ENCODE measurements at regions not wholly inside any gene's neighbourhood (a gene's known extent, or its start where the extent isn't known, plus 50 kb on each side); places are given as distances from the start of the nearest gene placed in this dataset.
"Not testable (repeated sequence)": the region's sequence is repeated elsewhere in the genome, so short reads cannot be mapped to it uniquely, and the experiment has no call there.

GRCh38 chr14:48285217-48285616, 609.8 kb upstream of the MDGA2 start:
- WGBS (ENCODE audit: insufficient coverage), result 67% methylated on average over 2 of the region's 11 CpGs
- H3K36me3 Mint-ChIP-seq; H3K4me1 ChIP-seq (ENCODE audit: control insufficient read depth in 1 of 2, extremely low read depth in 1 of 2, insufficient read depth in 2 of 2, low read length in 2 of 2); H3K27me3 Mint-ChIP-seq; H3K27ac ChIP-seq (ENCODE audit: low read length); H3K4me3 ChIP-seq (ENCODE audit: control insufficient read depth in 1 of 2, extremely low read depth in 1 of 2, low read length in 1 of 2); H3K36me3 ChIP-seq (ENCODE audit: control insufficient read depth in 2 of 2, extremely low read depth in 1 of 2, insufficient read depth in 1 of 2, low read length in 1 of 2); ATAC-seq (replicated peaks in 1 of 4); H3K27ac Mint-ChIP-seq; POLR2A ChIA-PET; H3K4me3 Mint-ChIP-seq; H3K9me3 ChIP-seq; DNase-seq; H3K27me3 ChIP-seq (replicated peaks in 1 of 2; ENCODE audit: control insufficient read depth in 2 of 2, extremely low read depth in 1 of 2, insufficient read depth in 2 of 2, low read length in 1 of 2); CTCF ChIA-PET; H3K4me1 Mint-ChIP-seq: not testable (repeated sequence)
- H3K9me3 Mint-ChIP-seq, result peaks cover 4 to 21% (median 4%) of the 10 kb centered on the region in 3 donors

- POLR2A ChIA-PET, result interaction anchor here in 1 of 2 donors (0.6 kb wide), 1 partner anchor 13 kb away, joined by 3 read pairs; no protein-coding TSS in a partner anchor
- Mint-ChIP-seq H3K27me3 (no peaks in the 10 kb centered on the region), H3K36me3 (no peaks in the 10 kb centered on the region), H3K27ac (no peak overlapping the region), H3K9me3 (peaks cover 0 to 17% (median 15%) of the 10 kb centered on the region in 3 donors), H3K4me1 (no peaks in the 10 kb centered on the region), H3K4me3 (no peak overlapping the region)
- DNase-seq, result no peak
- ATAC-seq (replicated peaks in 1 of 4), result no peak
- Histone ChIP-seq H3K36me3 (ENCODE audit: control insufficient read depth in 2 of 2, extremely low read depth in 1 of 2, insufficient read depth in 1 of 2, low read length in 1 of 2) (no peaks in the 10 kb centered on the region), H3K27ac (ENCODE audit: low read length) (no peak overlapping the region), H3K4me3 (ENCODE audit: control insufficient read depth in 1 of 2, extremely low read depth in 1 of 2, low read length in 1 of 2) (no peak overlapping the region), H3K4me1 (ENCODE audit: control insufficient read depth in 1 of 2, extremely low read depth in 1 of 2, insufficient read depth in 2 of 2, low read length in 2 of 2) (no peaks in the 10 kb centered on the region), H3K27me3 (replicated peaks in 1 of 2; ENCODE audit: control insufficient read depth in 2 of 2, extremely low read depth in 1 of 2, insufficient read depth in 2 of 2, low read length in 1 of 2) (no peaks in the 10 kb centered on the region), H3K9me3 (no peaks in the 10 kb centered on the region)
- CTCF ChIA-PET, result no interaction called here
Observed at GRCh38 chr14:48275301-48275700, 599.9 kb upstream of the MDGA2 start.

- Histone ChIP-seq H3K4me1 (ENCODE audit: control insufficient read depth in 1 of 2, extremely low read depth in 1 of 2, insufficient read depth in 2 of 2, low read length in 2 of 2) (no peaks in the 10 kb centered on the region), H3K4me3 (ENCODE audit: control insufficient read depth in 1 of 2, extremely low read depth in 1 of 2, low read length in 1 of 2) (no peak overlapping the region), H3K36me3 (ENCODE audit: control insufficient read depth in 2 of 2, extremely low read depth in 1 of 2, insufficient read depth in 1 of 2, low read length in 1 of 2) (no peaks in the 10 kb centered on the region), H3K9me3 (no peaks in the 10 kb centered on the region), H3K27me3 (replicated peaks in 1 of 2; ENCODE audit: control insufficient read depth in 2 of 2, extremely low read depth in 1 of 2, insufficient read depth in 2 of 2, low read length in 1 of 2) (no peaks in the 10 kb centered on the region), H3K27ac (ENCODE audit: low read length) (no peak overlapping the region)
- POLR2A ChIA-PET, result no interaction called here
- WGBS (ENCODE audit: insufficient coverage), result 100% methylated on average over 2 of the region's 3 CpGs
- peaks cover 0 to 19% (median 15%) of the 10 kb centered on the region in 3 donors for H3K9me3 Mint-ChIP-seq
- no peak overlapping the region for H3K4me3 Mint-ChIP-seq
- no peaks in the 10 kb centered on the region for H3K36me3 Mint-ChIP-seq
- CTCF ChIA-PET, result no interaction called here
- DNase-seq (no peak), ATAC-seq (replicated peaks in 1 of 4) (no peak)
- H3K27ac Mint-ChIP-seq, result no peak overlapping the region
- H3K27me3 Mint-ChIP-seq, result no peaks in the 10 kb centered on the region
- no peaks in the 10 kb centered on the region for H3K4me1 Mint-ChIP-seq
Observed at GRCh38 chr14:48274826-48275225, 599.4 kb upstream of the MDGA2 start.

GRCh38 chr14:48267926-48268325, 592.5 kb upstream of the MDGA2 start:
- H3K4me3 Mint-ChIP-seq; H3K9me3 ChIP-seq; ATAC-seq (replicated peaks in 1 of 4); POLR2A ChIA-PET; H3K27ac Mint-ChIP-seq; CTCF ChIA-PET; H3K4me1 ChIP-seq (ENCODE audit: control insufficient read depth in 1 of 2, extremely low read depth in 1 of 2, insufficient read depth in 2 of 2, low read length in 2 of 2); H3K27ac ChIP-seq (ENCODE audit: low read length); H3K36me3 ChIP-seq (ENCODE audit: control insufficient read depth in 2 of 2, extremely low read depth in 1 of 2, insufficient read depth in 1 of 2, low read length in 1 of 2); H3K9me3 Mint-ChIP-seq; H3K4me1 Mint-ChIP-seq; H3K36me3 Mint-ChIP-seq; H3K27me3 Mint-ChIP-seq; H3K27me3 ChIP-seq (replicated peaks in 1 of 2; ENCODE audit: control insufficient read depth in 2 of 2, extremely low read depth in 1 of 2, insufficient read depth in 2 of 2, low read length in 1 of 2); DNase-seq; H3K4me3 ChIP-seq (ENCODE audit: control insufficient read depth in 1 of 2, extremely low read depth in 1 of 2, low read length in 1 of 2): not testable (repeated sequence)
- 96% methylated on average over 4 of the region's 4 CpGs for WGBS (ENCODE audit: insufficient coverage)

- H3K4me3 Mint-ChIP-seq; H3K36me3 ChIP-seq (ENCODE audit: control insufficient read depth in 2 of 2, extremely low read depth in 1 of 2, insufficient read depth in 1 of 2, low read length in 1 of 2); H3K4me1 ChIP-seq (ENCODE audit: control insufficient read depth in 1 of 2, extremely low read depth in 1 of 2, insufficient read depth in 2 of 2, low read length in 2 of 2); ATAC-seq (replicated peaks in 1 of 4); DNase-seq; H3K36me3 Mint-ChIP-seq; POLR2A ChIA-PET; CTCF ChIA-PET; H3K9me3 Mint-ChIP-seq; H3K27me3 ChIP-seq (replicated peaks in 1 of 2; ENCODE audit: control insufficient read depth in 2 of 2, extremely low read depth in 1 of 2, insufficient read depth in 2 of 2, low read length in 1 of 2); H3K9me3 ChIP-seq; H3K4me1 Mint-ChIP-seq; H3K27me3 Mint-ChIP-seq; H3K4me3 ChIP-seq (ENCODE audit: control insufficient read depth in 1 of 2, extremely low read depth in 1 of 2, low read length in 1 of 2); H3K27ac Mint-ChIP-seq; H3K27ac ChIP-seq (ENCODE audit: low read length): not testable (repeated sequence)
- WGBS (ENCODE audit: insufficient coverage), result 58% methylated on average over 3 of the region's 5 CpGs
Observed at GRCh38 chr14:48266201-48266600, 590.8 kb upstream of the MDGA2 start.

GRCh38 chr14:48261436-48261835, 586.0 kb upstream of the MDGA2 start:
- Mint-ChIP-seq H3K36me3 (no peaks in the 10 kb centered on the region), H3K27me3 (no peaks in the 10 kb centered on the region), H3K4me3 (no peak overlapping the region), H3K27ac (no peak overlapping the region), H3K9me3 (peaks cover 0 to 8% (median 3%) of the 10 kb centered on the region in 3 donors), H3K4me1 (no peaks in the 10 kb centered on the region)
- WGBS (ENCODE audit: insufficient coverage), result no CpG with 5 or more reads among the region's 1 CpG
- no peak overlapping the region for H3K4me3 ChIP-seq (ENCODE audit: control insufficient read depth in 1 of 2, extremely low read depth in 1 of 2, low read length in 1 of 2)
- ChIA-PET CTCF (no interaction called here), POLR2A (no interaction called here)
- ATAC-seq (replicated peaks in 1 of 4) (no peak), DNase-seq (no peak)
- no peak overlapping the region for H3K27ac ChIP-seq (ENCODE audit: low read length)
- no peaks in the 10 kb centered on the region for H3K36me3 ChIP-seq (ENCODE audit: control insufficient read depth in 2 of 2, extremely low read depth in 1 of 2, insufficient read depth in 1 of 2, low read length in 1 of 2)
- no peaks in the 10 kb centered on the region for H3K9me3 ChIP-seq
- H3K4me1 ChIP-seq (ENCODE audit: control insufficient read depth in 1 of 2, extremely low read depth in 1 of 2, insufficient read depth in 2 of 2, low read length in 2 of 2), result no peaks in the 10 kb centered on the region
- H3K27me3 ChIP-seq (replicated peaks in 1 of 2; ENCODE audit: control insufficient read depth in 2 of 2, extremely low read depth in 1 of 2, insufficient read depth in 2 of 2, low read length in 1 of 2), result no peaks in the 10 kb centered on the region

- CTCF ChIA-PET; ATAC-seq (replicated peaks in 1 of 4); H3K4me1 ChIP-seq (ENCODE audit: control insufficient read depth in 1 of 2, extremely low read depth in 1 of 2, insufficient read depth in 2 of 2, low read length in 2 of 2); POLR2A ChIA-PET; DNase-seq; H3K27ac Mint-ChIP-seq; H3K27me3 Mint-ChIP-seq; H3K27me3 ChIP-seq (replicated peaks in 1 of 2; ENCODE audit: control insufficient read depth in 2 of 2, extremely low read depth in 1 of 2, insufficient read depth in 2 of 2, low read length in 1 of 2); H3K4me1 Mint-ChIP-seq; H3K9me3 ChIP-seq; H3K27ac ChIP-seq (ENCODE audit: low read length); H3K4me3 Mint-ChIP-seq; H3K36me3 Mint-ChIP-seq; H3K36me3 ChIP-seq (ENCODE audit: control insufficient read depth in 2 of 2, extremely low read depth in 1 of 2, insufficient read depth in 1 of 2, low read length in 1 of 2); H3K9me3 Mint-ChIP-seq; H3K4me3 ChIP-seq (ENCODE audit: control insufficient read depth in 1 of 2, extremely low read depth in 1 of 2, low read length in 1 of 2): not testable (repeated sequence)
- WGBS (ENCODE audit: insufficient coverage), result 98% methylated on average over 4 of the region's 10 CpGs
Observed at GRCh38 chr14:48260394-48261295, 585.2 kb upstream of the MDGA2 start.
